Activated CD4-positive, alpha-beta T cell treated with anti-CD3 and anti-CD28 coated beads for 1 hour (primary cell): ENCODE measurements at regions not wholly inside any gene's neighbourhood (a gene's known extent, or its start where the extent isn't known, plus 50 kb on each side); places are given as distances from the start of the nearest gene placed in this dataset.

Experiments used
- DNase-seq: peaks from one replicate; pipeline ENCODE4 v3.0.0-alpha.2; 2020

DNA sequence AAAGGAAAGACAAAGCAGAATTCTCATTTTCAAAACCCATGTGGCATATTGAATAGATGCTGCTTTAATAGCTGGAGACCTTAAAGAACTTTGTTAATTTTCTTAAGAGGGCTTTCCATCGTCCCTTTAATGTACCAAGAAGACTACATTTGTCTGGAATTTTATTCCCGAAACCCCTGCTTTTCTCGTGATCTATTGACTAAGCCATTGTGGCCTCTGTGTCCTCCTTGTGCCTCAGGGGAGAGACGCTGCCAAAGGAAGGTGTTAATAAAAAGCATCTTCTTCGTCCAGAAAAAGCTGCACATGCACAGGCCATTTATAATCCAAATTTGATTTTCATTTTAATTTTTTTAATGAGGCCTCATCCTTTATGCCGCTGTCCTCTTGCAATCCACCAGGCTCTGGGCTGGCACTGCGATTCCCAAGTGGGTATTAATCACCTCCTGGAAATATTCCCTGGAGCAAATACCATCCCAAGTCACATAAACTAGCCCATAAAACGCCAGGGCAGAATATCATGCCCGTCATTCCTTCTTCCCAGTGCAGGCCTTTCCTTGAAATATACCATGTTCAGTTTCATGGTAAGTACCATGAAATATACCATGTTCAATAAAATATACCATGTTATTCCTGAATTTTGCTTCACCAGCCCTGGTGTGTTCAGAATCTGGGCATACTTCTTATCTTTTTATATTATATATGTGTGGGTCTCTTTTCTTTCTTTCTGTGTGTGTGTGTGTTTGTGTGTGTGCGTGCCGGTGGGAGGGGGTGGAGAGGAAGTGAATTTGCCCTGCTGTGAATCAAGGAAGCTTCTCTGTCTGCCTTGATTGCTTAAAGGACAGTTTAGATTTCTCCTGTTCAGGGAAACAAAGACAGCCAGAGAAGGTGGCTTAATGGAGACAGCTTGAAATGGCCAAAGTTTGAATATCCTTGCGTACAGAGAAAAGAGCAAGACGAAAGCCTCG is 147.6 kb downstream of the PHETA1 start:
- DNase-seq = no peak

DNA sequence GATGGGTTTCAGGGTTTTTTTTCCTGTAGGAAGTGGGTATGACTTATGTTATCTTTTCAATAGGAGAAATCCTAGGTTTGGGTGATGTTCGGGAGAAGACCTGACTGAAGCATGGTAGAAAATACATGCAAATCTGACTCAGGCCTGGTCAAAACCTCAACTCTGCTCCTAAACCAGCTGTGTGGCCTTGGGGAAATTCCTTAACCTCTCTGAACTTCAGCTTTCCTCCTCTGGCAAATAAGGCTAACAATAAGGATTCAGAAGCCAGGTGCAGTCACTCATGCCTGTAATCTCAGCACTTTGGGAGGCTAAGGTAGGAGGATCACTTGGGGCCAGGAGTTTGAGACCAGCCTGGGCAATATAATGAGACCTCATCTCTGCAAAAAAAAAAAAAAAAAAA is 148.5 kb downstream of the PHETA1 start:
- DNase-seq = no peak

DNA sequence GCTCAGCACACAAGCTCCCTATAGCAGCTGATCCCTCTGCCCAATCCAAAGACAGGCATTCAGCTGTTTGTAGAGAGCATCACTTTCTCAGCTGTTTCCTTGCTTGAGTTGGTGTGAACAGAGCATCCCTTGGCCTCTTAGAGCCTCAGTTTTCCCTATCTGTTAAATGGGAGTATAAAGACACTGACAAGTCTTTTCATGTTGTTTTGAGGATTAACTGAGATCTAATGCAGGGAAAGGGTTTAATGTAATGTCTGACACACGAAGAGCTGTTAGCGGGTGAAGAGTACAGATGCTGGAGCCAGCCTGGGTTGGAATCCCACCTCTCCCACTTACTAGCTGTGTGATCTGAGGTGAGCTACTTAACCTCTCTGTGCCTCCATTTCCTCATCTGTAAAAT is 149.5 kb downstream of the PHETA1 start:
- no peak for DNase-seq

DNA sequence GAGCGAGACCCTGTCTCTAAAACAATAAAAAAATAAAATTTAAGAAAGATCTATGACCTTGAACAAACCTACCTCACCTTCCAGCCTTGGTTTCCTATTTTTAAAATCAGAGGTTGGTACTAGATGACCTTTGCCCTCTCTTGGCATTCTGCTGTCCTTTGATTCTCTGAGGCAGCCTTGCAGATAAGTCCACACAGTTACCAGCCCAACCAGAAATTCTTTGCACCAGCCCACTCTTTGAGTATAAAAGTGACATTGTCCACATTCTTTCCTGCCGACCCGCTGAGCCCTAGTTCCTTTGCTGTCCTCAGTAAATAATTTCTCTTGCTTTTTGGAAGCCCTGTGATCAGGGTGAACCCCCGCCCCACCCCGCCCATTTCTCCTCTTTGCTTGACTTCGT is 150.4 kb downstream of the PHETA1 start:
- DNase-seq = no peak

DNA sequence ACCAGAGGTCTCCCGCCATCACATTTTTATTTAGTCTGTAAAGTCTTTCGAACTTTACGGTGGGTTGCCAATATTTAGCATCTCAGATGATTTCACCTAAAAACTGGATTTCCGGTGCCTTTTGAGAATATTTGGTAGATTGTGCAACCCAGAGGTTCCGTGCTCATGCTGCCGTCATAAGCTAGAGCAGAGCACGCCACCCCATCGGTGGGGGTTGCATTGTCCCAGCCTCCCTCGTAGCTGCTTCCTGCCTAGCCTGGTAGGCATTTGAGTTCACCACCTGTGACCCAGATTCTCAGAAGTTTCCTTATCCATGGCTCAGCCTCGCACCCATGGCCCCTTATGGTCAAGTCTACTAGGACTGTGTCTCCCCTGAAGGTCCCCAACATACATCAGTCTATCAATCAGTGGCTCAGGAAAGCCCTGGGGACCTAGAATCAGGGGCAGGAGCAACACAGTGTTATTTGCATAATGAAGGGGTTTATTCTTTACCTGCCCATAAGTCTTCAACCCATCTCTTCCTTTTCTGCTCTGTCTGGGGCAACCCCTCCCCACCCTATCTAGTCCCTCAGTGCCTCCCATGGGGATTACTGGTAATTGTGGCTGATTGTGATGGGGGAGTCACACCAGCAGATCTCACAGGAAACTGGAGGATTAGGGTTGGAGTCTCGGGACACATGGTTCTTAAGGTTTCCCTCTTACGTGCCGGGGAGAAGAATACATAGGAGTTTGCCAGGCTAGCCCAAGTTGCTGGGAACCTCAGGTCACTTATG is 152.3 kb downstream of the PHETA1 start:
- DNase-seq = no peak

DNA sequence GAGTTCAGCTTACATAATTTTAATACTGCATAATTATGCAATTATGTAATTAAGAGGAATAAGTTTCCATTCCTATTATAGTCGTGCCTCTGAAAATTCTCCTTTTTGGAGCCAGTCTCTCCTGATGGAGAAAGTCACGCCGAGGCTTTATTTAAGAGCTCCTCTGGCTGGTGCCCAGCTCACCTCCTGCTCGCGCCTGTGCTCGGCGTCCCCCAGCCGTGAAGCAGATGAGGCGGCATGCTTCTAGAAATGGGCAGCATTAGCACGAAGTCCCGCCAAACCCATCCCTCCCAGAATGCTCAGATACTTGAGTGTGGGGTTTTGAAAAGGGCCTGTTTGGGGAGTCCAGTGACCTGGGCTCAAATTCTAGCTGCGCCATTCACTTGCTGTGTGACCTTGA is 153.0 kb downstream of the PHETA1 start:
- DNase-seq = no peak

DNA sequence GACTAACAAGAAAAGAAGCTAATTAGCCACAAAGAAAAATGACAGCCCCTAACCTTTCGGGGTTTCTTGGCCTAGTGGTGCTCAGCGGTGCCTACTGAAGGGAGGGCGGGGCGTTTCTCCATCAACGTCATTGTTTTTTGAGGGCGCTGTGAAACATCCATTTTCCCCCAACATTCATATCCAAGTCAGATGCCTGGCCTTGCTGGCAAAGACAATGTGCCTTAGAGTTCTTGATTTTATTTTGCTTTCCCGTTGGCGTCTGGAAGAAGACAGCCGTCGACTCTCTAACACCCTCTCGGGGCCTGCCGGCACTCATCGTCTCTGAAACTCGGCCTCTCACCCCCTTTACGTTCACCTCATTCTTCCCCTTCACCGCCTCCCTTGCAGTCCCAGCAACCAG is 154.5 kb downstream of the PHETA1 start:
- no peak for DNase-seq

DNA sequence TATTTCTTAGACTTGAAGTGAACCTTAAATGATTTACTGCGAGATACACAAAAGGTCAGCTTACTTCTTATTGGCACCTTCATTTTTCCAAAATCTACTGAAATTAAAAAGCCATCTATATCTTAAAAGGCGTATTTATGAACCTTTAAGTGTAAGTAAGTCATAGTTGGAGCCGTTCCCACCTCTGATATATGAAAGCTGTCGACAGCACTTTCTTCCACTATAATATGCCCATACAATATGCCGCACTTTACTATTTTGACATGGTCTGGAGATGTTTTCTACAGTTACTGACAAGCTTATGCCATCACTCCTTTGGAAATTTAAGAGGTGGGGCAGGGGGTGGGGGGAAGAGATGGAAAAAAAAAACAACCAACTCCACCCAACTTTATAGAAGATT is 155.3 kb downstream of the PHETA1 start:
- DNase-seq = no peak

DNA sequence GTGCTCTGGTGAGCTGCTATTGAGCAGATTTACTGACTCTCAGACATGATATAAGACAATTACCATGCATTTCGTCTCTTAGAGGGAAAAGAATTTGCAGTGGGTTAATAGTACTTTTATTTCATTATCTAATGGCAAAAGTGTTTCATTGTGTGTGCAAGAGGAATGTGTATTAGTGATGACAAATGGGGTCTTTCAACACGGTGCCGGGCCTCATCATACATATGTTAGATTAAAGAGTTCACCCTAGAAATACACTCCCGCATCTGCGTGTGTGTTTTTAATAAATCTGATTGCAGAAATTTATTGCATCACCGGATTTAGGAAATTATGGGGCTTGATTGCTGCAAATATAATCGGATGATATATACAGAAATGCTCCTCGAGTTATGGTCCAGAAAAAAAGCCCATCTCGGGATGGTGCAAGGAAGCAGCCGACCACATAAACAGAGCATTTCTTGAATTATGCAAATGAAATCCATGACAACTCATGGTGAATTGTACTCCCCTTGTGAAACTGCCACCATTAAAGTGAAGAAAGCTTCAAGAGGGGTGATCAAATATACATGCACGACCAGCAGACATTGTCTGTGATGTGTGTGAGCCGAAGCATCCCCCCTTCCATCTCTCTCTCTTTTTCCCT is 156.0 kb downstream of the PHETA1 start:
- DNase-seq = no peak

DNA sequence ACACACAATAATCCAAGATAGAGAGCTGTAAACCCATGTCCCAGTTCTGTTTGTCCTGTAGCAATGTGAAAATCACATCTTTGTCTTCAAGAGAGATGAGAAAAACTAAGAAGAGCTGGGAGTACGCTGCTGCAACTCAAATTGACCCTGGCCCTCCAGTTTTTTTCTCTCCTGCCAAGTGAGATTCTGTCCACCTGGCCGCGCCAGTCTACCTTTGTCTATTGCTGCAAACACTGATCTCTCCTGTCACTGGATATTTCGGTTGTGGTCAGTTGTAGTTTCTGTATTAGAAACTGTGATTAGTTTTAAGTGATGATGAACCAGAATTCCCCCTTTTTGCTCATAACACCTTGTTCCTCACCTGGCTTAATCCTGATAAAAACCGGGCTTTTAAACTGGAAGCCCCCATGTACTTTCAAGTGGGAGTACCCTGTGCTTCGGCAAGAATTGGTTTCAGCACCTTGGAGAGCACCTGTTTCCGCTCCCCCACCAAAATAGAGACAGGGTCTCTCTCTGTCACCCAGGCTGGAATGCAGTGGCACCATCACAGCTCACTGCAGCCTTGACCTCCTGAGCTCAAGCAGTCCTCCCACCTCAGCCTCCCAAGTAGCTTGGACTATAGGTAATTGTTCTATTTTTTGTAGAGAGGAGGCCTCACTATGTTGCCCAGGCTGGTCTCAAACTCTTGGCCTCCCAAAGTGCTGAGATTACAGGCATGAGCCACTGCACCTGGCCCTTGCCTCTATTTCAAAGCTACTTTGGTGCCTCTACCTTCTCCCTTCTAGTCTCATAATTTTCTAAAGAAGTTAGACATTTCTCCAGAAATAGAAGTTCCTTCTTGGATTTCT is 156.8 kb downstream of the PHETA1 start:
- DNase-seq = no peak

DNA sequence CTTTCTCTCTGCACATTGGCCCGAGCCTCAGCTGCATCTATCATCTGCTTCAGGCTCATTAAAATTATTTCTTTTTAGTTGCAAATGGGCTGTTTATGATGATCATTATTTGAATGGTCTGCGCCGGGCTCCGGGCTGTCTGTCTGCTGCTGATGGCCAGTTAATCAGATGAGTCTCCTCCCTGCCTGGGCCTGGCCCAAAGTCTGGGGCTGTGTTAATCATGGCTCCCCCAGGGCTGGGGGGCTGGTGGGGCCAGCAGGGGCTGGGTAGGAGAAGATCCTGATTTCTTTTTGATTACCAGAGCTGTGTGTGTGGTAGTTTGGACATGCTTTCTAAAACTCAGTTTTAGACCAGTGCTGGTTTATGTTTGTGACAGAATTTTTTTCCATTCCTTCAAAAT is 159.1 kb downstream of the PHETA1 start:
- no peak for DNase-seq

DNA sequence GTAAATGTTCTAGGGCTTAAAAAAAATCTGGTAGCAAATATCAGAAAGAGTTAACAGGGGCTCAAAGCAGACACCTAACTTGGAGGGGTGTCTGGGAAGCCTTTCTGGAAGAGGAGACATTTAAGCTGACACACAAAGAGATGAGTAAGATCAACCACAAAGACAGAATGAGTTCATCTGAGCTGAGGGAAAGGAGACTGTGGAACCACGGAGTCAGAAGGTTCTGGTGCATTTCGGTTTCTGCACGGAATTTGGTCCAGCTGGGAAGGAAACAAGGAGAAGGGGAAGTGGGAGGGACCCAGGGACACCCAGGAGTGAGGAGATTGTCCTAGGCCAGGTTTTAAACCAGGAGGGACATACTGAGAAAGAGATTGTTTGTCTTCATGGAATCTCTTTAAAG is 161.1 kb downstream of the PHETA1 start:
- no peak for DNase-seq

DNA sequence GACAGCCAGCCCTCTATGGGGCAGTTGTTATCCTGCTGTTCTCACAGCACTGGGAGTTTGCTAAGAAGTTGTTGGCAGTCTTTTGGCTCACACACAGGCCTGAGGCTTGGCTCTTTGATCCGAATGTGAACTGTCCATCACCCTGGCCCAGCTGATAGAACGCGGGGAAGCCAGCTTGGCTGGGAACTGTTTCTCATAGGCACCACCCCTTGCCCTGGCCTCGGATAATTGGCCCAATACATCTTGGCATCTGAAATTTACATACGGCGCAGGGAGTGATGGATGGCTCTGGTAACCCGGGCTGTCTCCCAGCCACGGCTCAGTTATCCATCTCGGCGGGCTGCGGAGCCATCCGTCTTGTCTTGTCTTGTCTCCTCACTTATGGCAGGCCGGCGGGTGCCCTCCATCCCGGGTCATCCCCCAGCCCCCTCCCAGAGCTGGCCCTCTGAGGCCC is 164.1 kb downstream of the PHETA1 start:
- DNase-seq = no peak

DNA sequence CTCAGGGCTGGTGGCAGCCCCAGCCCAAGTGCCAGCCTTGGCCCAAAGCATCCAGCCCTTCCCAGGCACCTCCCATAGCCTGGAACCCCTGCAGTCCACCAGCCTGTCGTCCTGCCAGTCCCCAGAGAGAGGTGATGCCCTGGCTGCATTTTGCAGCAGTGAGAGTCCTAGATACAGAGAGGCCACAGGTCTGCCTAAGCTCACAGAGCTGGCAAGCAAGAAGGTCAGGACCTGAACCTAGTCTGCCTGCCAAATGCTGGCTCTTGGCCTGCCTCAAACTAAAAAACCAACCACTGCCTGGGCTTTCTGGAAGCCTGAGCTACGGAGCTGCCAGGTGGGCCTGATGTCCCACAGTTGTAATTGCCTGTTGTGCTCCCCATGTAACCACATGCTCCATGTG is 164.9 kb downstream of the PHETA1 start:
- DNase-seq = no peak

DNA sequence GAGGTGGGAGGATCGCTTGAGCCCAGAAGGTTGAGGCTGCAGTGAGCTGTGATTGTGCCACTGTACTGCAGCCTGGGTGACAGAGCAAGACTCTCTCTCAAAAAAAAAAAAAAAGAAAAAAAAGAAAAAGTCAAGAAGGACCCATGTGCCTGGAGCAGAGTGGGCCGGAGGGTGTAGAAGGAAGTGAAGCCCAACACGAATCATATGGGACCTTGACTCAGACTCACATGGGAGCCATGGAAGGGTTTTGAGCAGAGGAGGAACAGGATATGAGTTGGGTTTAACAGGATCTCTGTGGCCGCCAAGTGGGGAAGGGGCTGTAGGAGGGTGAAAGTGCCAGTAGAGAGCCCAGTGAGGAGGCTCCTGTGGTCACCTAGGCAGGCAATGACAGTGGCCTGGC is 165.4 kb downstream of the PHETA1 start:
- no peak for DNase-seq

DNA sequence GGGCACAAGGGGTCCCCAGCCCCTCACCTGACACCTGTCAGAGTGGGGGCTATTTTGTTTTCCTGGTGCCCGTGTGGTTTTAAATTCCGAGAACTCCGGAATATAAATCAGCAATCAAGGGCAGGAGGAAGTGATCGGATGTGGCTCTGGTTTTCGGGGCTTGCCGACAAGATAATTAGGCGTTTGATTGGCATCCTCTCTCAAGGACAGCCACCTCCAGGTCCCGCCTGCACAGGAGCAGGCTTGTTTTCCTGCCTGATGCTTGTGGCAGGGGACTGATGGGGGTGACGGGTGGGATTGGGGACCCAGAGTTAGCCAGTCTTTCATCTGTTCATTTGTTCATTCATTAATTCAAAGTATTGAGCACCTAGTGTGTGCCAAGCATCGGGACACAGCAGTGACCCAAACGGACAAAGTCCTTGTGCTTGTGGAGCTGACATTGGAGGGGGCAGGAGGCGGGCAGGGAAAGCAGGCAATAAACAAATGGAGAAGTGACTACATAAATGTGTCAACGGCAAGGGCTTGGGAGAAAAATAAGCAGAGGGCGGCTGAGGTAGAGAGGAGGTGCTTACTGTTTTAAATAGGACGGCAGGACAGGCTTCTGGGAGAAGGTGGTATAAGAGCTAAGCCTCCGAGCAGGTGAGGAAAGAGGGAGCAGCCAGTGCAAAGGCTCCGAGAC is 166.5 kb downstream of the PHETA1 start:
- no peak for DNase-seq

DNA sequence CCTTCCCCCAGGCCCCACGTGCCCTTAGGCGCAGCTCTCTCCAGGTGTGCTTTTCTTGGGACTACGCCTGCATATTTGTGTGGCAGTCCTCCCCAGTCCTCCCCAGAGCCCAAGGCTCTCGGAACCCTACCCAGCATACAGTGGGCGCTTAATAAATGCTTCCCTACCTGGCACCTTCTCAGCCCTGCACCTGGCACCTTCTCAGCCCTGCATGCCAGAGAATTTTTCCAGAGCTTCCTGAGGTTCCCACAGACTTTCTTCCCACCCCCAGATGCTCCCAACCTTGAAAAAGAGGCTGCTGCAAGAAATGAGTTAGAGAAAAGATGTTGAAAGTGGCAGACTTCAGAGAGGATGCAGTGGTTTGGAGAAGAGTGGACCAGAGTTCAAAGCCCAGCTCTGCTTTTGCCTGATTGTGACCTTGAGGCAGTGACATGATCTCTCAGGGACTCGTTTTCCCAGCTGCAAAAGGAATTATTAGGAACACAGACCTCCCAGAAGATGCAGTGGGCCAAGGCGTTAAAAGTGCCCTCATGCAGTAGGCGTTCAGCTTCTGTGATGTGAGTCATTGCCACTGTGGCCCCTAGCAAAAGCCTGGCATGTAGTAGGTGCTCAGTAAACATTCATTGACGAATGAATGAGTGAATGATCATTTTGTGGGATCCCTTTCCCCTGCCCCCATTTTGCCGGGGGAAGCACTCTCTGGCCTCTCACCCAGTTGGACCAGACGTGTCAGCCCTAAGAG is 167.2 kb downstream of the PHETA1 start:
- DNase-seq = no peak

DNA sequence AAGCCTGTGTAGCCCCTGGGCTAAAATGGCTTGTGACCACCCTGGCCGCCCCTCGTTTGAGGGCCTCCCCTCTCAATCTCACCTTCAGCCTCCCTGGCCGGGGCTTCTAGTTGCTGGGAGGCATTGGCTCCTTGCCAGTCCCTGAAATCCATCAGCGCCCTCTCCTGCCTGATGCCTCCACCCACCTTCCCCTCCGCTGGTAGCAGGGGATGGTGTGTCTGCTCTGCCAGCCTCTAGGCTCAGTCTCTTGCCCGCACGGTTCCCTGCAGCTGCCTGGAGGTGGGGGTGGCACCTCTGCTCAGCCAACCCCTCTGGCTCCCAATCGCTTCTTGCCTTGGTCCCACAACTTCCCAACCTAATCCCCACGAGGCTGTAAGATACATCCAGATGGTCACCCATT is 167.9 kb downstream of the PHETA1 start:
- no peak for DNase-seq

DNA sequence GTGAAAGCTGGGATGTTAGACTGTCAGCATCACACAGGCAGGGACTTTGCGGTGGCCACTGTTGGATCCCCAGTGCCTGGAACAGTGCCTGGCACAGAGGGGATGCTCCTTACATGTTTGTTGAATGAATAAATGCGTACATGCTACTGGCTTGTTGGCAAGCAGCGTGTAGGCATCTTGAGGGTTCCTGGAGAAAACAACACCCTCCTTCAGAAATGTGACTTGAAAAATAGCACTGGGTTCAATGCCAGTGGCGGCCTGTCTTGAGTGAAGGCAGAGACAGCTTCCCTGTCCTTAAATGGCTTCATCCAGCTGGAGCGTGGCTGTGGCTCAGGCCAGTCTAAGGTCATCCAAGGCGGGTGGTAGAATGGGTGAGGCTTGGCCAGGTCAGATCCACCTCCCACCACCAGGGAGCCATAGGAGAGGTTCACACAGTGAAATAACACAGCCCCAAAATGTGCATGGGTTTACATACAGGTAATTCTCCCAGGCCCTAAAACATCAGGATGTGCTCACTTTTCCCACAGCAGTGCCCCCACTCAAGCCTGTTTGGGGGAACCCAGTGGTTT is 171.4 kb downstream of the PHETA1 start:
- DNase-seq = no peak

DNA sequence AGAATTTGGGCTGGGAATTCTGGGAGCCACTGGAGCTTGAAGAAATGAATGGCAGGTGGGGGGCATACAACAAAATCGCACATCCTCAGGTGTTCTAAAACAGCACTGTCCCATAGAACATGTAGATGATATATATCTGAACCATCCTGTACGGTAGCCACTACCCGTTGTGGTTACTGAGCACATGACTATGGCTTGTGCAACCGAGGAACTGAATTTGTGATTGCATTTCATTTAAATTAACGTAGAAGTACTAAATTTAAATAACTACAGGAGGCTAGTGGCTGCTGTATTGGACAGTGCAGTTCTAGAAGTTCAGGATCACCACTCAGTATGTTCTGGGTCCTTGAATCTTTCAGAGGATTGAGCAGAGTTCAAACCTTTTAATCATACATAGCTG is 172.4 kb downstream of the PHETA1 start:
- DNase-seq = no peak

DNA sequence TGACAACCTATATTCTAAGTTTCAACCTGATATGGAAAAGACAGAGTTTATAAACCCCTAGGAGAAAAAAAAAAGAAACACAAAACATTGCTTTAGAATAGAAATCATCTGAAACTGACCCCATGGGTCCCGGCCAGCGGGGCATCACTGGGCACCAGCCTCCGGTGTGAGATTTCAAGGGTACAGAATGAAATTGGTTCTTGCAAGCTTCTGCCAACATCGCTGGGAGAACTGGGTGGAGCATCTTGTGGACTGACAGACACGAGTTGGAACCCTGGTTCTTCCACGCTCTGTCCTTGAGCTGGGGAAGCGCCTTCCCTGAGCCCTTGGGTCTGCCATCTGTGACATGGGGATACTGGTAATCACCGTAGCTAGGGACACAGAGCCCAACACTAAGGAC is 173.6 kb downstream of the PHETA1 start:
- DNase-seq = no peak
